ENCODE measurements at regions not wholly inside any gene's neighbourhood (a gene's known extent, or its start where the extent isn't known, plus 50 kb on each side); places are given as distances from the start of the nearest gene placed in this dataset.
"Not testable (repeated sequence)": the region's sequence is repeated elsewhere in the genome, so short reads cannot be mapped to it uniquely, and the experiment has no call there.

DNA sequence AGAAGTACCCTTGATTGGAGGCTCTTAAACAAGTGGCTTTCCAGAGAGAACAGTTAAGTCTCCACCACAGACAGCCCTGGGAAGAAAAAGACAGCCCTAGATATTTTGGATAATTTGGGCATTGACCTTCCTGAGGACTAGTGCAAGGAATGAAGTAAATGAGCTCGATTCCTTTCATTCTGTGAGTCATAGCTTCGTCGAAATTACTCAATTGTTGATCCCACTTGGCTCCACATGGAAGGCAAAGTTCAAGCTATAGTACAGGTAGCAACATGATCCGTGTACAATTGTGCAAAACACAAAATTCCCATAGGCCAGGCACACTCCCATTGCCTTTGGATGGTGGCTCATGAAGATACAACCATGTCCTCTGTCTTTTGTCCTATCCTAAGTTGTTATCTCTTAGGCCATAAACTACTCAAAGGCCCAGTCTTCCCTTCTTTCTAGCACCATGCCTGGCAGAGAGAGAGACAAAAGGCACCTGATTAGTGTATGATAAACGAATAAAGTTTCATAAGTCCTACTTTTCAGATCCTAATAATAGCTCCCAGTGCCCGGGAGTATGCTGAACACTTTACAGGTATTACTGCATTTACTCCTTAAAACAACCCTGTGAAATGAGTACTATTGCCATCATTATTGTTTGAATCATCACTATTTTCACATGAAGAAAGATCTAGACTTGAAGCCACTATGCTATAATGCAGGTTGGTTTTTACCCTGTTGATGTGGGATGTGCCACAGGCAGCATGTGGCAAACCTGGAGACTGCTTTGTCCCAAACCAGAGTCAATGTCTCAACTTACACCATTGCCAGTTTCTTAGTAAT, 116.7 kb upstream of the RANBP3L start:
- POLR2A ChIA-PET = no interaction called here
- CTCF ChIA-PET = interaction anchor here (1.4 kb wide), 1 partner anchor 153 kb away, joined by 3 read pairs; no protein-coding TSS in a partner anchor

DNA sequence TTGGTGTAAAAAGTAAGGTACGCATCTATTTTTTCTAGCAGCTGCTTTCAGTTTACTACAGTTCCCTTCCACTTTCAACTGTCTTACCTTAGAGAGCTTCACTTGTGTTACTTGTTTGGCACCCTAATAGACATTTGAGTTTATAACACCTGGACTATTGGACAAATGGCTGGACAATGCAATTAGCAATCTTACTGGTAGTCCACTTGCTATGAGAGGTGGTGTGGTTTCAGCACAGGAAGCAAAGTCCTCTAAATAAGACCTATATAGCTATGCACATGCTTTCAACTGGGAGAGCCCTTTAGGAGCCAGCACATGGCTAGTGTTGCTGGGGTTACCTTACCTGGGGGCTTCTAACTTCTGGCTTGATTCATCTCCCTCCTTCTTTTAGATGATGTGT, 119.6 kb upstream of the RANBP3L start:
- POLR2A ChIA-PET = no interaction called here
- CTCF ChIA-PET = no interaction called here

DNA sequence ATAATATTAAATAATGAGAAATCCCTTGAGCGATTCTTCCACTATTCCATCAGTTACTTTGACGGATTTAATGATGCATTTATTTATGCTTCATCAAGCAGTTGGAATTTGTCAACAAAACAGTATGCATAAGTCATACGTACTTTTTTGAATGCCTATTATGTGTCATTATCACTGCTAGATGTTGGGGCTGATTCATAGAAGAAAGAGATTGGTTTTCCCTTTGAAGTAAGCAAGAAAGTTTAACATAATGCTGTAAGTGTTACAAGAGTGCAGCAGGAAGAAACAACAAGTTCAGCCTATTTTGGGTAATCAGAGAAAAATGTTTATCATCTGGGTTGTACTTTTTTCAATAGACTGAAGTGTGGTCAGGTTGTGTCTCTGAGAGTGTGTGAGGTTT, 121.2 kb upstream of the RANBP3L start:
- ChIA-PET CTCF (no interaction called here), POLR2A (no interaction called here)

DNA sequence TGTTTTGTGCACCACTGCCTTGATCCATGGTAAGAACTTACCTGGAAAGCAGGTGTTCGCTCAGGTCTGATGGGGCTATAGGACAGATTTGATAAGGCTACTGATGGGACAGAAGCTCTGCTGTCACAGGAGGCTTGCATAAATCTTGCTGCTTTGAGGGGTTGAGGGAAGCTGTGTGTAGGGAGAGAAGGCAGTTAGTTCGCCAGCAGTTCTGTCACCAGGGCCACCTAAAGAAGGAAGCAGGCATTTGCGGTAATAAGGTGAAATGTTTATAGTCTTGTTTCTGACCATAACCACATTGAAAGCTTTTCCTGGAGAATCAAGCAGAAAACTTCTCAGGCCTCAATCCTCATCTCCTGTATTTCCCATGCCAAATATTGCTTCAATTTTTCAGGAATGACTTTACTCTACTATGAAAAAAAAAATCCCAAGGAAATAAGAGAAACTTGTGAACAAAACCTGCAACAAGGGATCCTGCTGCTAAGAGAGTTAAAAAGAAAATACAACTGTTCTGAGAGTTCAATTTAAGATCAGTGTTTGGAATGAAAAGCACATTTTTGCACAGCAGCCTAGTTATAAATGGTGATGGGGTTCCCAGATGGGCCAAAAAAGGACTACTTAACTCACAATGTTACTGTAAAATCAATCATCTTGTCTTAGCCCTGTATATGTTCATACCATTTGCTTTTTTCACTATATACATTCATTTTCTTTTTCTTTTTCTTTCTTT, 122.0 kb upstream of the RANBP3L start:
- CTCF ChIA-PET = no interaction called here
- POLR2A ChIA-PET = no interaction called here

DNA sequence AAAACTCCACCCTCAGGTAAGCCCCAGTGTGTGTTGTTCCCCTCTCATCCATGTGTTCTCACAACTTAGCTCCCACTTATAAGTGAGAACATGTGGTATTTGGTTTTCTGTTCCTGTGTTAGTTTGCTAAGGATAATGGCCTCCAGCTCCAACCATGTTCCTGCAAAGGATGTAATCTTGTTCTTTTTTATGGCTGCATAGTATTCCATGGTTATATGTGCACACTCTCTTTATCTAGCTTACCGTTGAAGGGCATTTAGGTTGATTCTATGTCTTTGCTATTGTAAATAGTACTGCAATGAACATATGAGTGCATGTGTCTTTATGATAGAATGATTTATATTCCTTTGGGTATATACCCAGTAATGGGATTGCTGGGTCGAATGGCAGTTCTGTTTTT, 124.4 kb upstream of the RANBP3L start:
- CTCF ChIA-PET, POLR2A ChIA-PET: not testable (repeated sequence)

DNA sequence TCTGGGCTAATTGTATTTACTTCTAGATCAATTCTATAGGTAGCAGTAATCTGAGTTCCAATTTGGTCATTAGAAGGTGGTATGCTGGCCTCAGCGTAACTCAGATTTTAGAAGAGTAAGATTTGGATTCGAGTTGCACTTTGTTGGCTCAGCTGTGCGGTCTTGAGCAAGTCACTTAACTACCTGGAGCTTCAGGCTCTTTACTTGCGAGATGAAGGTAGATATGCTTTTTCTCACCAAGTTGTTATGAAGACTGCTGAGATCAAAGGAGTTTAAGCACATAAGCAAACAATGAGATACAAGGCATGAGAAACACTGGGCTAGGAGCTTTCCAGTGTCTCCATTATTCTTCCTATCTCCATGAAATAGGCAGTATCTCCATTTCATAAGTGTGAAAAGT, 133.8 kb upstream of the RANBP3L start:
- CTCF ChIA-PET = no interaction called here
- POLR2A ChIA-PET = no interaction called here

DNA sequence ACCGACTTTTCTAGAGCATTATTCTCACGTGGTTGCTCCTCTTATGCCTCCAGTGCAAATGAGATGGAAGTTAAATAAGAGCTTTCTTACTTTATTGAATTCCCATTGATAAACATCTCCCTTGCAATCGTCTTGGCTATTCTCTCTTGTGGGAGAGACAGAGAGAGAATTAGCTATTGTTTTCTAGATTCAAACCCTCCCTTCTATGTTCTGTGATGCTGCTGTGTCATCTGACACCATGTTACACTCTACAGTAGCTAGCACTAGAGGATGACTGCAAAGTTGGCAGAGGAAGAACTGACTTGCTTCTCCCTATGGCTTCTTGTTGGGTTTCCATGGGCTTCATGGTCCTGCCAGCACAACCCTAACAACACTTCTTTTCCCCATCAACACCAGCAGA, 134.6 kb upstream of the RANBP3L start:
- CTCF ChIA-PET = no interaction called here
- POLR2A ChIA-PET = no interaction called here

DNA sequence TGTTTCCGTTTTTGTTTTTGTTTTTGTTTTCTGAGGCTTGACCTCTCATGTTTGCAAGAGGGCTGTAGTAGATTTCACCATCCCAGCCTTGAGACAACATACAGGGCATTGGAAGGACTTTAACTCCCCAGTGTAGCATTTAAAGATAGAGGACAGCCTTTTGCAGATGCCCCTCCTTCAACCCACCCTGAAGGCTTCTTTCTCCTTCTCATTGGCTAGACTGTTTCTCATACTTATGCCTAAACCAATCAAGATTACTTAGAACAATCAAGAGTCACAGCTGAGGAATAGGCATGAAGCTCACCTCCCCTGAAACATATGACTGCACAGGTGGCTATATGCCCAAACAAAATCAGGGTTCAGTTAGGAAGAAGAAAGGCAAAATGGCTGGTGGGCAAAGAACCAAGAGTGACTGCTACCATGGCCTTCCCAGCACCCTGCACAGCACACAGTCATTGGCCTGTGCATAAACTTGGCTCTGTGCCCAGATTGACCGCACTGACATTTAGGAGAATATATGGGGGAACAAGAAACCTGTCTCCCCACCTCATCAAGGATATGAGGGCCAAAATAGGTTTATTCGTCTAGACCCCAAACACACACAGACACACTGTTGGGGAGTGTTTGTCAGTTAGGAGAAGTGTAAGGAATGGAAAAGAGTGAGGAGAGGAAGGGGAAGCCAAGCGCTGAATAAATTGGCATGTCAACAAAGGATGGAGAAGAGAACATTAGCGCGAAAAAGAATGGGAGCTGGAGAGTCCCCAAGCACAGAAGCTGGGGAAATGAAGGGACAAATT, 137.3 kb upstream of the RANBP3L start:
- CTCF ChIA-PET = no interaction called here

DNA sequence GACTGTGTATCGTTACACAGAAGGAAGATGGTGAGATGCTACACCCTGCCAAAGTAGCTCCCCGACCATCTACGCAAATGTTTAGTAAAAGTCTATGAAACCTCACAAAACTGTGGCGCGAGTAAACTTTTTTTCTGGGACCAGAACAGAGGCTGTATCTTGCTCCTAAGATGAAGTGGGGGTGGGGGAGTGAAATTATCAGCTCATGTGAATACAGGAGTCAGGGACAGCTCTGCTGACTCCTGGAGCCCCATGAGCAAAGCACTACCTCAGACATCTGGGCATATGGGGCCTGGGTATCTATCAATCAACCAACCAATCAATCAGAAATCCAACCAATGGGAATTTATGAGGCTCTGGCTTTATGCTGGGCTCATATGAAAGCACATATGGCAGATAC, 138.6 kb upstream of the RANBP3L start:
- CTCF ChIA-PET = no interaction called here
- POLR2A ChIA-PET = no interaction called here

More for the DNA sequence above, 137.3 kb upstream of the RANBP3L start:
- POLR2A ChIA-PET = no interaction called here

DNA sequence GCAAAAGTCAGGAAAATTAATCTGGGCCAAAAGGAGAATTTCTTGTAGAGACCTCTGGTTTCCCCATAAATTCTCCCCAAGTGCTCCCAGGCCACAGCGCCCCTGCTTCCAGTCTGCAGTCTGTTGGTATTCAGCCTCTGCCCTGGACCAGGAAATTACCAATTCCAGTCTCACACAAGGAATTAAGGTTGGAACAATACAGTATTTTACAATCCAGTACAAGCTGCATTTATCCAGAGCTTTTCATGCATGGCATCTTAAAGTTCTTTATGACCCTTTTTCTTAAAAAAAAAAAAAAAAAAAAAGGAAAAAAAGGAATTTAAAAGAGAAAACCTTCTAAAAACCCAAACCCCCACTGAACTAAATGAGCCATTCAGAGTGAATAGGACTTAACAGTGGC, 139.6 kb upstream of the RANBP3L start:
- CTCF ChIA-PET = interaction anchor here (0.7 kb wide), 1 partner anchor 263 kb away, joined by 3 read pairs; no protein-coding TSS in a partner anchor
- POLR2A ChIA-PET = no interaction called here

DNA sequence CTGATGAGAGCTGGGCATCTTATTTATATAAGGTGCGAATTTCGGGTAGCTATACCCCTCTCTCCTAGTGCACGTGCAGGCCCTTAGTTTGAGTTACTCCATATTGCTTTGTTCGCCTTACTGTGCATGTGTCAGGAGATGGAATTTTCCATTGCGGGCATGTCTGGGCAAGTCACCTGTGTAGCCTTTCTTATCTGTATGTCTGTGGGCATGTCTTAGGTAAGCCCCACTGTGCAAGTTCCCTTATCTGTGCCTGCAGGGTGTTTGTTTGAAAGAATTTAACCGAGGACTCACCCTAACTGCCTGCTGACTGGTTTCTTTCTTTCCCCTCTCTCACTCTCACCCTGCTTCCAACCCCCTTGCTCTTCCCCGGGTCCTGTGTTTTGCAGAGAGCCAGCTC, 140.7 kb upstream of the RANBP3L start:
- POLR2A ChIA-PET = no interaction called here
- CTCF ChIA-PET = no interaction called here

DNA sequence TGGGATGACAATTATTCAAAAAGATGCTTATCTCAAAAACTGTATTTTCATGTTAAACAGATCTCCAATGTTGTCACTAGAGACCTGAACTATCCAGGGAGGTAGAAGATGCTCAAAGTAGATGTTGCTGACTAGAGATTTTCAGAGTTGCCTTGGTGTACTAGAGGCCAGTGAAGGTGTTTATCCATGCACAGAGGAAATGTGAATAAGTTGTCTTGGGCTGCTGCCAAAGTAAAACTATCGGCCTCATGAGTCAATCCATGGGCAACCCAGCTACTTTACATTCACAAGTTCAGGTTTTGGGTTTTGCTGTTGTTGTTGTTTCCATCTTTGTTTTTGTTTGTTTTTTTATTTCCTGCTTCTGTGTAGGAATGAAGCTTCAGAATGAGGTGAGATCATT, 141.1 kb upstream of the RANBP3L start:
- CTCF ChIA-PET = no interaction called here

DNA sequence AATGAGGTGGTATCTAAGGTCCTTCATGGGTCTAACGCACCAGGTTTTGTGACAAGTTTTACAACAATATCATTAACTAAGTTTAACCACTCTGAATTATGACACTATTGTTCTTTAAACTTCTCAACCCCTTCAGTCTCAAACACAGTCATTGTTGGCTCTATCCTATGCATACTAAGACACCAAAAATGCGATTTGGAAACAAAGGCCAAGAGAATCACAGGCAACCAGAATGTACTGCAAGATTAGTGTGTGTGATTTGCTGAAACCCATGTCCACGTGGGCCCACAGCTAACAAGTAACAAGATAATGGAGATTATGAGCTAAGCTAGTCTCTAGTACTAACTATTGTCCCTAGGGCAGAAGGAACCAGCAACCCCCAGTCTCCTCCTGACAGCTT, 142.2 kb upstream of the RANBP3L start:
- CTCF ChIA-PET = no interaction called here
- POLR2A ChIA-PET = no interaction called here

More for the DNA sequence above, 141.1 kb upstream of the RANBP3L start:
- POLR2A ChIA-PET = no interaction called here

DNA sequence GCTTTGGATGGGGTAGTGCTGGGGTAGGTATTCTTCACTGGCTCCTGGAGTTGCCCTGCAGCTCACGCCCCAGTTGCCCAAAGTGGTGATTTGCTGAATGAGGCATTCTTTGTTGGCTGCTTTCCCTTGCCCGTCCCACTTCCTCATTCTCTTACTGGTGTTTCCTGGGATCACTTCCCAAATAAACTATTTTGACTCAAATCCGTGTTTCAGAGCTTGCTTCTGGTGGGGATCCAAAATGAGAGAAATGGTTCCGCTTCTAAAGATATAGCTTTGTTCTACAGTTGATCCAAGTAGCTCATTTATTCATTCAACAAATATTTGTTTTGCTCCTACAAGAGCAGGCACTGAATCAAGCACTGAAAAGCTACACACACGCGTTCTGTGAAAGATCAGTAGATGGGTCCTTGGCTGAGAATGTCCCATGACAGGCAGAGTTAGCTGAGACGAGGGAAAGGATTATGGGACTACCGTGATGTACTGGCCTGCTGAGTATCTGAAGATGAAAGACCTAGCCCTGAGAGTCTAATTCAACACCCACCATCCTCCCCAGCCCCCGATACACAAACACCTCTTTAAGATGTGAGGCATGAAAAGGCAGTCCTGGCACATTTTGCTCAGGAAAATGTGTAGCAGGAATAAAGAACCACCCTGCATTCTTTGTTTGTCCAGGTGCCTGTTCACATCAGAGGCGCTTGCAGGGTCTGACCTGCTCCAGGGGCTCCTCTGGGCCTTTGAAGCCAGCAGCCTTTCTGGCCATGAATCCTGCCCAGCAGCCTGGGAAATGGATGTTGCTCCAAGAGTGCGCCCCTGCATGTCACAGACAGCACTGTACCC, 143.1 kb upstream of the RANBP3L start:
- POLR2A ChIA-PET = no interaction called here
- CTCF ChIA-PET = no interaction called here

DNA sequence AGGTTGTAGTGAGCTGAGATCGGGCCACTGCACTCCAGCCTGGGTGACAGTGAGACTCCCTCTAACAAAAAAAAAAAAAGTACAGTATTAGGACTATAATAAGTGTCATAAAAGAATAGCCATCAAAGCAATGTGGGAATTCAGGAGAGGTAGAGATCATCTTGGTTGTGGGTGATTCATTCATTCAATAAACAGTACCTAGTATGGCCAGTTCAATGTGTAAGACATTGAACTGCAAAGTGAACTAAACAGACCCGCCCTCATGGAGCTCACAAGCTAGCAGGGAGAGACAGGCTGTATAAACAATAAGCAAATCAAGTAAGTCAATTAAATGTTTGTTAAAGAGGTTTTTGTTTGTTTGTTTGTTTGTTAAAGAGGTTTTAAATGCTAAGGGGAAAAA, 146.1 kb upstream of the RANBP3L start:
- ChIA-PET CTCF (interaction anchor here (0.5 kb wide), 1 partner anchor 19 kb away, joined by 4 read pairs; no protein-coding TSS in a partner anchor), POLR2A (no interaction called here)

DNA sequence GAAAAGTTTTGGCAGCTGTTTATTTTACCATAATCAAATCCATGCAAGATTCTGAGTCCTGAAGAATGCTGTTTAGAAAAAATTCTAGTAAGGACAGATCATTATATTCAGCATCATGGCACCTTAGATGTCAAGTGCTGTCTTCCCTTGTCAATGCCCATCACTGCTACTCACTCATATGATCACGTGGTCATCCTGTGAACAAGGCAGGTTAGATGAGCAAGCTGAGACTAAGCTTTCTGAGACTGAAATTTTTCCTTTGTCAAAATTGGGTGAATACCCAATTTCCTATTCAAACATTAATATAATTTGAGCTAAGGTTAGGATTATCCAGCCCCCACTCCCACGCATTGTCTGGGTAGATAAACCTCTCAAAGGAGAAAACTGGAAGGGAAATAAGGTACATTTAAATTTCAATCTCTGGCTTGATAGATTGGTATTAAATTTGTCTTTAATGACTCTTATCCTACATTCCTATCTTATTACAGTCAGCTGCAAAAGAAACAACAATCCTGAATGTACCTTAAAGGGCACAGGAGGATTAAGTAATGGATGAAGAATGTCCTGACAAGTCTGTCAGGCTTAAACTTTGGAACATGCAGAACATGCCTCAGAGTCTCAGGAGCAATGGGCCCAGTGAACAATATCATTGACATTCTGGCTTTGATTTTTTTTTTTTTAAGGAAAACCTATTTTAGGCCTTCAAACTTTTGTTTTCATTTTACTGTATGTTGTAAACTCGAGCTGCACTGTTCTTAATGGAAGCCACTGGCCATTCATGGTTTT, 148.7 kb upstream of the RANBP3L start:
- ChIA-PET POLR2A (no interaction called here), CTCF (no interaction called here)

DNA sequence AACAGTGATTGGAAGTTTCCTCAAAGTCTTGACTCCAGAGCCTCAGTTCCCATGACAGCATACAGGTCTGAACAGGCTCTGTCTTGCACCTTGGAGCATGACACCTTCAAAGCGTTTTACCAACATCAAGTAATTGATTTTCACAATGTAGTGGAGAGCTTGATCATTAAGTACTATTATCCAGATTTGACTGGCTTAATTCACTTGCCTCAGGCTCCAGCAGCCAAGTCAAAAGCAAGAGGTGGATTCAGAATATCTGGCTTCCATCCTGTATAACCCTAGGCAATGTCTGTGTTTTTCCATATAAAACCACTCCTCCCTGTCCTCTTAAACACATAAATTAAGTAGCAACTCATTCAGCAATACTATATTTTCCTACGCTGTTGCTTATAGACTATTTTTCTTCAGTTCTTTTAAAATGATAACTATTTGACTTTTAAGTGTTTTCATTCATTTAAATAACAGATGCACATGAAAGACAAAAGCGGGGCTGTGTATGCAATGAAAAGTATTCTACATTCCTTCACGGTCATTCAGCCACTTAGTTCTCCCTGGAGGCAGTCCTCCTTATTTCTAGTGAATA, 150.8 kb upstream of the RANBP3L start:
- POLR2A ChIA-PET = no interaction called here
- CTCF ChIA-PET = no interaction called here

DNA sequence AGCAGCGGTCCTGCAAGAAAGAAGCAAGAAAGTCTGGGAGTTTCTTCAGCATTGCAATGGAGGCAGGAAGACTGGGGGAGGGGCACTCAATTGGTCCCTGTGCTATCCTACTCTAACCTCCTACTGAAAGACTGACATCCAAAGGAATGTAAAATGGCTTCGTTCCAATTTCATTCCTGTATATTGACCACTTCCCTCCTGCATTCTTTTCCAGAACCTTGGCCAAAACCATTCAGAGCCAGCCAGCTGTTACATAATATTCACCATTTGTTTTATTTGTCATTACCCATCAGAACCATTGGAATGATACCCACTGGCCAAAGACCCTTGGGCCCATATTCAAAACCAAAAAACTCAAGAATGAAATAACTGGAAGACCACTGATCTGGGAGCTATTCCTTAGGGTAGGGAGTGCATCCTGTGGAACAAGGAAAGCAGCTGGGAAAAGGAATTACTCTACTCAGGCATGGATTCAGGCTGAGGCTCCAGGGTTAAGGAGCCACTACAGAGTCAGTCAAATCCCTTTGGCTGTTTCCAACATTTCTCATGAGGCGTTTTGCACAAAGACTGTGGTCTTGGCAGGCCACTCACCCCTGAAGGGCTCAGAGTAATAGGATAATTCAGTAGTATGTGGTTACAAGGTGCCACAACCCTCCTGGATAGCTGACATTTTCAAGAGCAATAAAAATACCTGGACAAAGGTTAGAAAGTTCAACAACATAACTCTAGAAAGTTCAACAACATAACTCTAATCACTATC, 148.7 kb upstream of the SLC1A3 start:
- CTCF ChIA-PET = no interaction called here

More for the DNA sequence above, 148.7 kb upstream of the SLC1A3 start:
- POLR2A ChIA-PET = no interaction called here

Data from activated CD8-positive, alpha-beta memory T cell treated with anti-CD3 and anti-CD28 coated beads for 36 hours (primary cell).